WERI-Rb-1 (cell line): ENCODE measurements at regions not wholly inside any gene's neighbourhood (a gene's known extent, or its start where the extent isn't known, plus 50 kb on each side); places are given as distances from the start of the nearest gene placed in this dataset.
A peak's percentile ranks its signal among the peaks of the same experiment; 100 is the strongest.

Experiments
- DNase-seq: peaks from one replicate; pipeline ENCODE4 v3.0.0-alpha.2; 2020
- H3K27ac ChIP-seq: fragments of 250-450 bp; sonication (Bioruptor Pico); 2 replicates; pipeline ENCODE4 v1.5.1; 2020; ENCODE audit warnings: mild to moderate bottlenecking, moderate library complexity
- H3K27me3 ChIP-seq: fragments of 250-450 bp; sonication (Bioruptor Pico); 2 replicates; pipeline ENCODE4 v1.5.1; 2021; ENCODE audit warnings: mild to moderate bottlenecking, low read depth, moderate library complexity; ENCODE audit not compliant: insufficient read depth, severe bottlenecking
- H3K36me3 ChIP-seq: fragments of 250-450 bp; sonication (Bioruptor Pico); 2 replicates; pipeline ENCODE4 v1.5.1; 2020; ENCODE audit warnings: mild to moderate bottlenecking, moderate library complexity
- H3K4me3 ChIP-seq: 2 replicates; pipeline ENCODE4 v1.5.1; 2011; ENCODE audit warnings: low read depth, mild to moderate bottlenecking, control low read depth, low read length
- H3K9me3 ChIP-seq: fragments of 250-450 bp; sonication (Bioruptor Pico); 2 replicates; pipeline ENCODE4 v1.5.1; 2021; ENCODE audit warnings: mild to moderate bottlenecking, moderate library complexity; ENCODE audit not compliant: severe bottlenecking
- CTCF ChIP-seq: IDR thresholded peaks from 2 replicates; pipeline ENCODE4 v1.5.1; 2011; ENCODE audit warnings: low read depth, mild to moderate bottlenecking, control low read depth, inconsistent platforms, low read length

- peaks cover 21% of the 10 kb centered on the region for H3K36me3 ChIP-seq
- no peaks in the 10 kb centered on the region for H3K9me3 ChIP-seq
- H3K27ac ChIP-seq, result peak overlapping the region; percentile 84
- H3K4me3 ChIP-seq, result peak overlapping the region; percentile 45
- DNase-seq, result peak; percentile 81
- no peak for TF ChIP-seq CTCF
- no peaks in the 10 kb centered on the region for H3K27me3 ChIP-seq
Measured at GRCh38 chr5:124651663-124652513, 94.6 kb downstream of the ZNF608 start.

GRCh38 chr5:124650951-124651662, 95.3 kb downstream of the ZNF608 start:
- H3K27ac ChIP-seq, result peak overlapping the region; percentile 84
- TF ChIP-seq CTCF, result no peak
- H3K4me3 ChIP-seq, result peak overlapping the region; percentile 45
- no peak for DNase-seq
- H3K9me3 ChIP-seq, result no peaks in the 10 kb centered on the region
- H3K36me3 ChIP-seq, result peaks cover 29% of the 10 kb centered on the region
- H3K27me3 ChIP-seq, result no peaks in the 10 kb centered on the region

- no peak for DNase-seq
- Histone ChIP-seq H3K27ac (peak overlapping the region; percentile 21; the same call in 1 of the 2 replicates), H3K9me3 (no peaks in the 10 kb centered on the region), H3K4me3 (no peak overlapping the region; the same call in 1 of the 2 replicates), H3K27me3 (no peaks in the 10 kb centered on the region), H3K36me3 (peaks cover 31% of the 10 kb centered on the region)
- no peak for TF ChIP-seq CTCF
Measured at GRCh38 chr5:124650147-124650561, 96.3 kb downstream of the ZNF608 start.

GRCh38 chr5:124649491-124650146, 96.8 kb downstream of the ZNF608 start:
- no peak for DNase-seq
- Histone ChIP-seq H3K4me3 (no peak overlapping the region), H3K27me3 (no peaks in the 10 kb centered on the region), H3K36me3 (peaks cover 31% of the 10 kb centered on the region), H3K27ac (no peak overlapping the region), H3K9me3 (no peaks in the 10 kb centered on the region)
- no peak for TF ChIP-seq CTCF

GRCh38 chr5:124648902-124649467, 97.5 kb downstream of the ZNF608 start:
- H3K27me3 ChIP-seq, result no peaks in the 10 kb centered on the region
- H3K27ac ChIP-seq, result no peak overlapping the region
- peaks cover 37% of the 10 kb centered on the region for H3K36me3 ChIP-seq
- DNase-seq, result no peak
- no peaks in the 10 kb centered on the region for H3K9me3 ChIP-seq
- TF ChIP-seq CTCF, result no peak
- no peak overlapping the region for H3K4me3 ChIP-seq
